GM23338 (cell line): ENCODE measurements at regions not wholly inside any gene's neighbourhood (a gene's known extent, or its start where the extent isn't known, plus 50 kb on each side); places are given as distances from the start of the nearest gene placed in this dataset.

ENCODE experiments used
- ATAC-seq: fragments of 200-7000 bp; cut with Tn5 transposase; 3 replicates; pipeline ENCODE4 v1.9.1; 2020
- DNase-seq: peaks from one replicate; pipeline ENCODE4 v3.0.0-alpha.2; 2015; ENCODE audit warnings: low spot score
- H2AFZ ChIP-seq: fragments of 200-600 bp; sonication (generic); 2 replicates; pipeline ENCODE4 v1.8.0; 2016; ENCODE audit warnings: antibody characterized with exemption, mild to moderate bottlenecking, moderate library complexity
- H3F3A ChIP-seq: fragments of 200-600 bp; sonication (generic); replicated peaks from 2 replicates; pipeline ENCODE4 v1.8.0; 2017; ENCODE audit warnings: antibody characterized with exemption, mixed run types, low read depth
- H3K27ac ChIP-seq: fragments of 200-600 bp; sonication (generic); 2 replicates; pipeline ENCODE4 v1.6.1; 2016; ENCODE audit warnings: low read depth
- H3K27me3 ChIP-seq: fragments of 200-600 bp; sonication (generic); 2 replicates; pipeline ENCODE4 v1.8.0; 2016; ENCODE audit warnings: mild to moderate bottlenecking, mixed run types, moderate library complexity; ENCODE audit not compliant: insufficient read depth
- H3K36me3 ChIP-seq: fragments of 200-600 bp; sonication (generic); 2 replicates; pipeline ENCODE4 v1.8.0; 2016; ENCODE audit warnings: mild to moderate bottlenecking; ENCODE audit not compliant: insufficient read depth
- H3K4me1 ChIP-seq: fragments of 200-600 bp; sonication (generic); 2 replicates; pipeline ENCODE4 v1.8.0; 2016; ENCODE audit warnings: mild to moderate bottlenecking, moderate library complexity; ENCODE audit not compliant: insufficient read depth
- H3K4me2 ChIP-seq: fragments of 200-600 bp; sonication (generic); 2 replicates; pipeline ENCODE4 v1.7.1; 2017; ENCODE audit warnings: mixed run types
- H3K4me3 ChIP-seq: fragments of 200-600 bp; sonication (generic); 2 replicates; pipeline ENCODE4 v1.6.1; 2016; ENCODE audit warnings: mixed run types
- H3K79me2 ChIP-seq: fragments of 200-600 bp; sonication (generic); replicated peaks from 2 replicates; pipeline ENCODE4 v1.8.0; 2017; ENCODE audit warnings: mild to moderate bottlenecking; ENCODE audit not compliant: insufficient read depth
- H3K9me2 ChIP-seq: fragments of 200-600 bp; sonication (generic); 2 replicates; pipeline ENCODE4 v1.8.0; 2017; ENCODE audit not compliant: insufficient read depth
- H4K20me1 ChIP-seq: fragments of 200-600 bp; sonication (generic); replicated peaks from 2 replicates; pipeline ENCODE4 v1.8.0; 2017; ENCODE audit warnings: mild to moderate bottlenecking; ENCODE audit not compliant: insufficient read depth
- H3K27ac Mint-ChIP-seq: 2 replicates; pipeline ENCODE4 v1.8.0; 2020; ENCODE audit warnings: inconsistent platforms, mild to moderate bottlenecking, moderate library complexity, mixed read lengths
- H3K27me3 Mint-ChIP-seq: 3 replicates; pipeline ENCODE4 v1.8.0; 2022; ENCODE audit warnings: low read depth, mild to moderate bottlenecking, moderate library complexity, mixed read lengths, inconsistent platforms; ENCODE audit not compliant: insufficient read depth, poor library complexity
- H3K36me3 Mint-ChIP-seq: 3 replicates; pipeline ENCODE4 v1.8.0; 2021; ENCODE audit warnings: low read depth, mild to moderate bottlenecking, inconsistent platforms, moderate library complexity, mixed read lengths
- H3K4me1 Mint-ChIP-seq: 3 replicates; pipeline ENCODE4 v1.8.0; 2020; ENCODE audit warnings: mild to moderate bottlenecking, inconsistent platforms, mixed read lengths
- H3K4me3 Mint-ChIP-seq: 3 replicates; pipeline ENCODE4 v1.8.0; 2021; ENCODE audit warnings: moderate library complexity, mild to moderate bottlenecking, inconsistent platforms, mixed read lengths
- H3K9me3 Mint-ChIP-seq: 3 replicates; pipeline ENCODE4 v1.8.0; 2020; ENCODE audit warnings: moderate library complexity, mild to moderate bottlenecking, inconsistent platforms, mixed read lengths
- EZH2 ChIP-seq: fragments of 200-600 bp; sonication (generic); IDR thresholded peaks from one replicate; pipeline ENCODE4 v1.8.0; 2017; ENCODE audit warnings: antibody characterized with exemption, mild to moderate bottlenecking, low read depth; ENCODE audit not compliant: unreplicated experiment
- EZH2phosphoT487 ChIP-seq: fragments of 200-600 bp; sonication (generic); IDR thresholded peaks from one replicate; pipeline ENCODE4 v1.8.1; 2018; ENCODE audit warnings: antibody characterized with exemption; ENCODE audit not compliant: unreplicated experiment
- POLR2AphosphoS5 ChIP-seq: IDR thresholded peaks from 2 replicates; pipeline ENCODE4 v1.6.1; 2016; ENCODE audit warnings: antibody characterized with exemption, low read depth
- STAT1 ChIP-seq: IDR thresholded peaks from one replicate; pipeline ENCODE4 v1.6.1; 2016; ENCODE audit warnings: antibody characterized with exemption; ENCODE audit not compliant: unreplicated experiment
- TF ChIP-seq, protein P1 (sequence below): IDR thresholded peaks from 2 replicates; pipeline ENCODE4 v1.6.1; 2016; ENCODE audit warnings: antibody characterized with exemption
- TF ChIP-seq, protein P2 (sequence below): fragments of 250-450 bp; sonication (Bioruptor Pico); IDR thresholded peaks from 2 replicates; pipeline ENCODE4 v1.5.0; 2020; ENCODE audit warnings: mild to moderate bottlenecking, moderate library complexity

DNA sequence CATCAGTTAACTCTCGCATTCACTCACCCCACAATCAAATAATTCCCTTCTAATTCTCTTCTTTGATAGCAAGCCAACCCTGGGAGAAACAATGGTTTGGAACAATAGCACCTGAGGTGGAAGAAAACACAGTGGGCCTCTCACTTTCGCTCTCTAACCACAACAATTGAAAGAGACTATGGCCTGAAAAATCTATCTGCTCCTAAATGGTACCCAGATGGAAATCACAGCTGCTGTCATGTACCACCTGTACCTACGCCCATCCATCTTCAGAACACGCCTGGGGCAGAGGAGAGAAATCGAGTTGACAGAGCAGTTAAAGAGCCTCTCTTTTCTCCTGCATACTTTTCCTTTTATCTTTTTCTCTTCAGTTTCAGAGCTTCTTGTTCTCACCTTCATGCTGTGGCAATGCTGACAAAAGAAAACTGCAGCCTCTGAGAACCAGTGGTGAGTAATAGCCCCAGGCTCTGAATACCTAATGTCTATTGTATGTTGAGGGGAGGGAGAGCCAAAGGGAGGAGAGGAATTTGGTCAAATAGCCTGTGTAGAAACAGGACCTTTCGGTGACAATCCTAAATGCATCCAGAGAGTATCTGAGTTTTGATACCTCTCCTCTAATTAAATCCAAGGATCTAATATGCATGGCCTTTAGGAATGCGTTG is 57.7 kb downstream of the ZC3H11B start (continued):
- no peak for TF ChIP-seq EZH2phosphoT487
- TF ChIP-seq EZH2, result no peak
- TF ChIP-seq, protein P1, sequence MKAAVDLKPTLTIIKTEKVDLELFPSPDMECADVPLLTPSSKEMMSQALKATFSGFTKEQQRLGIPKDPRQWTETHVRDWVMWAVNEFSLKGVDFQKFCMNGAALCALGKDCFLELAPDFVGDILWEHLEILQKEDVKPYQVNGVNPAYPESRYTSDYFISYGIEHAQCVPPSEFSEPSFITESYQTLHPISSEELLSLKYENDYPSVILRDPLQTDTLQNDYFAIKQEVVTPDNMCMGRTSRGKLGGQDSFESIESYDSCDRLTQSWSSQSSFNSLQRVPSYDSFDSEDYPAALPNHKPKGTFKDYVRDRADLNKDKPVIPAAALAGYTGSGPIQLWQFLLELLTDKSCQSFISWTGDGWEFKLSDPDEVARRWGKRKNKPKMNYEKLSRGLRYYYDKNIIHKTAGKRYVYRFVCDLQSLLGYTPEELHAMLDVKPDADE, result no peak
- no peak for TF ChIP-seq POLR2AphosphoS5

GRCh38 chr1:219553934-219554502 is 58.9 kb downstream of the ZC3H11B start:
- no peaks in the 10 kb centered on the region for H3K9me3 Mint-ChIP-seq
- H3K4me1 ChIP-seq, result no peaks in the 10 kb centered on the region

More at GRCh38 chr1:219553934-219554502, 58.9 kb downstream of the ZC3H11B start:
- no peaks in the 10 kb centered on the region for H3F3A ChIP-seq
- no peak for DNase-seq
- Mint-ChIP-seq H3K4me3 (no peak overlapping the region), H3K27me3 (peaks cover 3% of the 10 kb centered on the region), H3K27ac (no peak overlapping the region), H3K36me3 (no peaks in the 10 kb centered on the region), H3K4me1 (peaks cover 16% of the 10 kb centered on the region)
- H4K20me1 ChIP-seq, result no peaks in the 10 kb centered on the region
- H3K27me3 ChIP-seq, result no peaks in the 10 kb centered on the region
- ATAC-seq, result no peak
- no peaks in the 10 kb centered on the region for H3K9me2 ChIP-seq
- TF ChIP-seq POLR2AphosphoS5 (no peak), STAT1 (no peak)
- TF ChIP-seq, protein P2, sequence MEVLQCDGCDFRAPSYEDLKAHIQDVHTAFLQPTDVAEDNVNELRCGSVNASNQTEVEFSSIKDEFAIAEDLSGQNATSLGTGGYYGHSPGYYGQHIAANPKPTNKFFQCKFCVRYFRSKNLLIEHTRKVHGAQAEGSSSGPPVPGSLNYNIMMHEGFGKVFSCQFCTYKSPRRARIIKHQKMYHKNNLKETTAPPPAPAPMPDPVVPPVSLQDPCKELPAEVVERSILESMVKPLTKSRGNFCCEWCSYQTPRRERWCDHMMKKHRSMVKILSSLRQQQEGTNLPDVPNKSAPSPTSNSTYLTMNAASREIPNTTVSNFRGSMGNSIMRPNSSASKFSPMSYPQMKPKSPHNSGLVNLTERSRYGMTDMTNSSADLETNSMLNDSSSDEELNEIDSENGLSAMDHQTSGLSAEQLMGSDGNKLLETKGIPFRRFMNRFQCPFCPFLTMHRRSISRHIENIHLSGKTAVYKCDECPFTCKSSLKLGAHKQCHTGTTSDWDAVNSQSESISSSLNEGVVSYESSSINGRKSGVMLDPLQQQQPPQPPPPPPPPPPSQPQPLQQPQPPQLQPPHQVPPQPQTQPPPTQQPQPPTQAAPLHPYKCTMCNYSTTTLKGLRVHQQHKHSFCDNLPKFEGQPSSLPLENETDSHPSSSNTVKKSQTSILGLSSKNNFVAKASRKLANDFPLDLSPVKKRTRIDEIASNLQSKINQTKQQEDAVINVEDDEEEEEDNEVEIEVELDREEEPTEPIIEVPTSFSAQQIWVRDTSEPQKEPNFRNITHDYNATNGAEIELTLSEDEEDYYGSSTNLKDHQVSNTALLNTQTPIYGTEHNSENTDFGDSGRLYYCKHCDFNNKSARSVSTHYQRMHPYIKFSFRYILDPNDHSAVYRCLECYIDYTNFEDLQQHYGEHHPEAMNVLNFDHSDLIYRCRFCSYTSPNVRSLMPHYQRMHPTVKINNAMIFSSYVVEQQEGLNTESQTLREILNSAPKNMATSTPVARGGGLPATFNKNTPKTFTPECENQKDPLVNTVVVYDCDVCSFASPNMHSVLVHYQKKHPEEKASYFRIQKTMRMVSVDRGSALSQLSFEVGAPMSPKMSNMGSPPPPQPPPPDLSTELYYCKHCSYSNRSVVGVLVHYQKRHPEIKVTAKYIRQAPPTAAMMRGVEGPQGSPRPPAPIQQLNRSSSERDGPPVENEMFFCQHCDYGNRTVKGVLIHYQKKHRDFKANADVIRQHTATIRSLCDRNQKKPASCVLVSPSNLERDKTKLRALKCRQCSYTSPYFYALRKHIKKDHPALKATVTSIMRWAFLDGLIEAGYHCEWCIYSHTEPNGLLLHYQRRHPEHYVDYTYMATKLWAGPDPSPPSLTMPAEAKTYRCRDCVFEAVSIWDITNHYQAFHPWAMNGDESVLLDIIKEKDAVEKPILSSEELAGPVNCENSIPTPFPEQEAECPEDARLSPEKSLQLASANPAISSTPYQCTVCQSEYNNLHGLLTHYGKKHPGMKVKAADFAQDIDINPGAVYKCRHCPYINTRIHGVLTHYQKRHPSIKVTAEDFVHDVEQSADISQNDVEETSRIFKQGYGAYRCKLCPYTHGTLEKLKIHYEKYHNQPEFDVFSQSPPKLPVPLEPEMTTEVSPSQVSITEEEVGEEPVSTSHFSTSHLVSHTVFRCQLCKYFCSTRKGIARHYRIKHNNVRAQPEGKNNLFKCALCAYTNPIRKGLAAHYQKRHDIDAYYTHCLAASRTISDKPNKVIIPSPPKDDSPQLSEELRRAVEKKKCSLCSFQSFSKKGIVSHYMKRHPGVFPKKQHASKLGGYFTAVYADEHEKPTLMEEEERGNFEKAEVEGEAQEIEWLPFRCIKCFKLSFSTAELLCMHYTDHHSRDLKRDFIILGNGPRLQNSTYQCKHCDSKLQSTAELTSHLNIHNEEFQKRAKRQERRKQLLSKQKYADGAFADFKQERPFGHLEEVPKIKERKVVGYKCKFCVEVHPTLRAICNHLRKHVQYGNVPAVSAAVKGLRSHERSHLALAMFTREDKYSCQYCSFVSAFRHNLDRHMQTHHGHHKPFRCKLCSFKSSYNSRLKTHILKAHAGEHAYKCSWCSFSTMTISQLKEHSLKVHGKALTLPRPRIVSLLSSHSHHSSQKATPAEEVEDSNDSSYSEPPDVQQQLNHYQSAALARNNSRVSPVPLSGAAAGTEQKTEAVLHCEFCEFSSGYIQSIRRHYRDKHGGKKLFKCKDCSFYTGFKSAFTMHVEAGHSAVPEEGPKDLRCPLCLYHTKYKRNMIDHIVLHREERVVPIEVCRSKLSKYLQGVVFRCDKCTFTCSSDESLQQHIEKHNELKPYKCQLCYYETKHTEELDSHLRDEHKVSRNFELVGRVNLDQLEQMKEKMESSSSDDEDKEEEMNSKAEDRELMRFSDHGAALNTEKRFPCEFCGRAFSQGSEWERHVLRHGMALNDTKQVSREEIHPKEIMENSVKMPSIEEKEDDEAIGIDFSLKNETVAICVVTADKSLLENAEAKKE, result no peak
- H3K4me2 ChIP-seq, result no peak overlapping the region
- no peak overlapping the region for H3K27ac ChIP-seq
- H3K36me3 ChIP-seq, result no peaks in the 10 kb centered on the region
- no peaks in the 10 kb centered on the region for H3K79me2 ChIP-seq
- H3K4me3 ChIP-seq, result no peak overlapping the region
- H2AFZ ChIP-seq, result no peak overlapping the region
